Esophagus (tissue), 2 donors: ENCODE measurements at regions not wholly inside any gene's neighbourhood (a gene's known extent, or its start where the extent isn't known, plus 50 kb on each side); places are given as distances from the start of the nearest gene placed in this dataset.

Experiments
- H3K27ac ChIP-seq, 2 donors: one replicate each; pipeline ENCODE4 v1.5.1; 2013; ENCODE audit warnings: low read depth in 2 of 2, mild to moderate bottlenecking in 2 of 2, inconsistent platforms in 1 of 2, low read length in 1 of 2, moderate library complexity in 1 of 2
- H3K27me3 ChIP-seq, 2 donors: one replicate each; pipeline ENCODE4 v1.6.1; 2013; ENCODE audit warnings: low read length in 2 of 2, control low read depth in 1 of 2, mild to moderate bottlenecking in 1 of 2; ENCODE audit not compliant: insufficient read depth in 2 of 2, control insufficient read depth in 1 of 2
- H3K36me3 ChIP-seq, 2 donors: one replicate each; pipeline ENCODE4 v1.6.1; 2013; ENCODE audit warnings: low read length in 1 of 2; ENCODE audit not compliant: control insufficient read depth in 2 of 2, insufficient read depth in 2 of 2
- H3K4me1 ChIP-seq, 2 donors: one replicate each; pipeline ENCODE4 v1.6.1; 2013; ENCODE audit warnings: low read length in 1 of 2; ENCODE audit not compliant: control insufficient read depth in 2 of 2, insufficient read depth in 2 of 2
- H3K4me3 ChIP-seq, 2 donors: one replicate each; pipeline ENCODE4 v1.5.1; 2013; ENCODE audit warnings: low read length in 2 of 2, mild to moderate bottlenecking in 2 of 2, low read depth in 1 of 2, moderate library complexity in 1 of 2
- H3K9me3 ChIP-seq, 2 donors: one replicate each; pipeline ENCODE4 v1.6.1; 2013; ENCODE audit warnings: mild to moderate bottlenecking in 2 of 2, low read depth in 1 of 2, low read length in 1 of 2, moderate library complexity in 1 of 2; ENCODE audit not compliant: control insufficient read depth in 2 of 2, insufficient read depth in 1 of 2
- WGBS, 2 donors: extraction: QIAGEN DNeasy Blood & Tissue Kit; methylation state at CpG; one replicate each; pipeline ENCODE4 v1.1.7; 2013; 5-methylcytosine and 5-hydroxymethylcytosine counted together
- donor health status: healthy with polysubstance abuse.
- donor health status: Bipolar disorder and iron deficiency.

GRCh38 chr12:28652239-28652638 is 462.0 kb downstream of the CCDC91 start:
- H3K27ac ChIP-seq: no peak overlapping the region
- no peaks in the 10 kb centered on the region for H3K36me3 ChIP-seq
- H3K4me1 ChIP-seq: no peaks in the 10 kb centered on the region
- no peak overlapping the region for H3K4me3 ChIP-seq
- H3K27me3 ChIP-seq: no peaks in the 10 kb centered on the region
- no peaks in the 10 kb centered on the region for H3K9me3 ChIP-seq
- 91 to 95% methylated on average over 1 of the region's 1 CpG for WGBS, 2 donors

GRCh38 chr12:28681980-28682379 is 467.1 kb upstream of the FAR2 start:
- H3K4me1 ChIP-seq: no peaks in the 10 kb centered on the region
- H3K27me3 ChIP-seq: no peaks in the 10 kb centered on the region
- no peaks in the 10 kb centered on the region for H3K9me3 ChIP-seq
- WGBS, 2 donors: 79 to 83% methylated on average over 3 of the region's 3 CpGs
- H3K4me3 ChIP-seq: no peak overlapping the region
- H3K36me3 ChIP-seq: no peaks in the 10 kb centered on the region
- no peak overlapping the region for H3K27ac ChIP-seq

- Histone ChIP-seq H3K36me3 (no peaks in the 10 kb centered on the region), H3K27me3 (no peaks in the 10 kb centered on the region), H3K9me3 (no peaks in the 10 kb centered on the region), H3K4me3 (no peak overlapping the region), H3K27ac (no peak overlapping the region), H3K4me1 (no peaks in the 10 kb centered on the region)
- 87 to 91% methylated on average over 4 of the region's 4 CpGs for WGBS, 2 donors
Observed at GRCh38 chr12:28683366-28683765, 465.7 kb upstream of the FAR2 start.

- H3K27ac ChIP-seq: no peak overlapping the region
- WGBS, 2 donors: 86 to 93% methylated on average over 4 of the region's 4 CpGs
- H3K4me1 ChIP-seq: no peaks in the 10 kb centered on the region
- H3K36me3 ChIP-seq: no peaks in the 10 kb centered on the region
- no peaks in the 10 kb centered on the region for H3K9me3 ChIP-seq
- H3K4me3 ChIP-seq: no peak overlapping the region
- no peaks in the 10 kb centered on the region for H3K27me3 ChIP-seq
Observed at GRCh38 chr12:28689398-28690175, 459.5 kb upstream of the FAR2 start.

- no peak overlapping the region for H3K4me3 ChIP-seq
- no peaks in the 10 kb centered on the region for H3K9me3 ChIP-seq
- H3K27me3 ChIP-seq: no peaks in the 10 kb centered on the region
- no peak overlapping the region for H3K27ac ChIP-seq
- no peaks in the 10 kb centered on the region for H3K36me3 ChIP-seq
- no peaks in the 10 kb centered on the region for H3K4me1 ChIP-seq
- WGBS, 2 donors: 74 to 76% methylated on average over 5 of the region's 5 CpGs
Observed at GRCh38 chr12:28693565-28694219, 455.4 kb upstream of the FAR2 start.

GRCh38 chr12:28698553-28698952 is 450.5 kb upstream of the FAR2 start:
- no peaks in the 10 kb centered on the region for H3K36me3 ChIP-seq
- no peaks in the 10 kb centered on the region for H3K4me1 ChIP-seq
- no peak overlapping the region for H3K4me3 ChIP-seq
- WGBS, 2 donors: 80 to 81% methylated on average over 2 of the region's 2 CpGs
- no peak overlapping the region for H3K27ac ChIP-seq
- H3K9me3 ChIP-seq: no peaks in the 10 kb centered on the region
- H3K27me3 ChIP-seq: no peaks in the 10 kb centered on the region

GRCh38 chr12:28699029-28699428 is 450.0 kb upstream of the FAR2 start:
- Histone ChIP-seq H3K4me1 (no peaks in the 10 kb centered on the region), H3K9me3 (no peaks in the 10 kb centered on the region), H3K27me3 (no peaks in the 10 kb centered on the region), H3K27ac (no peak overlapping the region), H3K36me3 (no peaks in the 10 kb centered on the region), H3K4me3 (no peak overlapping the region)

GRCh38 chr12:28700161-28700560 is 448.9 kb upstream of the FAR2 start:
- no peaks in the 10 kb centered on the region for H3K36me3 ChIP-seq
- no peaks in the 10 kb centered on the region for H3K4me1 ChIP-seq
- H3K4me3 ChIP-seq: no peak overlapping the region
- 69 to 75% methylated on average over 3 of the region's 3 CpGs for WGBS, 2 donors
- H3K27me3 ChIP-seq: no peaks in the 10 kb centered on the region
- H3K9me3 ChIP-seq: no peaks in the 10 kb centered on the region
- no peak overlapping the region for H3K27ac ChIP-seq

- H3K4me1 ChIP-seq: no peaks in the 10 kb centered on the region
- no peaks in the 10 kb centered on the region for H3K27me3 ChIP-seq
- H3K27ac ChIP-seq: no peak overlapping the region
- no peaks in the 10 kb centered on the region for H3K36me3 ChIP-seq
- H3K9me3 ChIP-seq: no peaks in the 10 kb centered on the region
- no peak overlapping the region for H3K4me3 ChIP-seq
Observed at GRCh38 chr12:28704477-28705169, 444.5 kb upstream of the FAR2 start.
